IMR-90 (cell line): ENCODE measurements at regions not wholly inside any gene's neighbourhood (a gene's known extent, or its start where the extent isn't known, plus 50 kb on each side); places are given as distances from the start of the nearest gene placed in this dataset.

Experiments
- ATAC-seq: fragments of 200-7000 bp; cut with Tn5 transposase; 2 replicates; pipeline ENCODE4 v1.9.1; 2020; ENCODE audit warnings: low read depth, mild to moderate bottlenecking, moderate library complexity
- BruUV-seq: library from RNA; stranded (reverse); fragments of 400-500 nt; replicated peaks from 2 replicates; lab custom pipeline; 2021; lab: Mats Ljungman, UMichigan
- CTCF ChIA-PET: fragments of 300-600 bp; formaldehyde crosslinking; extraction: SDS; loops from one replicate; lab custom pipeline; 2021; ENCODE audit warnings: antibody characterized with exemption; lab: Yijun Ruan, JAX
- POLR2A ChIA-PET: fragments of 300-600 bp; sonication (Branson Sonifier 250); formaldehyde crosslinking; loops from one replicate; lab custom pipeline; 2022; ENCODE audit warnings: antibody characterized with exemption; ENCODE audit not compliant: unreplicated experiment; lab: Charles Lee
- DNase-seq: peaks from one replicate; pipeline ENCODE4 v3.0.0; 2013
- H2AFZ ChIP-seq: replicated peaks from 2 replicates; pipeline ENCODE3; 2013; ENCODE audit warnings: low read length, mild to moderate bottlenecking; ENCODE audit not compliant: poor library complexity
- H2AK5ac ChIP-seq: 2 replicates; pipeline ENCODE4 v1.6.1; 2013; ENCODE audit warnings: low read depth, low read length, inconsistent platforms
- H2AK9ac ChIP-seq: replicated peaks from 2 replicates; pipeline ENCODE3; 2013; ENCODE audit warnings: mild to moderate bottlenecking, low read depth, low read length, moderate library complexity; ENCODE audit not compliant: poor library complexity
- H2BK120ac ChIP-seq: 2 replicates; pipeline ENCODE4 v1.6.1; 2013; ENCODE audit warnings: low read depth, low read length, inconsistent platforms
- H2BK15ac ChIP-seq: 3 replicates; pipeline ENCODE4 v1.6.1; 2013; ENCODE audit warnings: low read depth, low read length, inconsistent platforms
- H2BK20ac ChIP-seq: 2 replicates; pipeline ENCODE4 v1.6.1; 2013; ENCODE audit warnings: low read depth, mild to moderate bottlenecking, inconsistent platforms, low read length, moderate library complexity
- H2BK5ac ChIP-seq: 2 replicates; pipeline ENCODE4 v1.6.1; 2013; ENCODE audit warnings: mild to moderate bottlenecking, low read depth, low read length, inconsistent platforms; ENCODE audit not compliant: poor library complexity, severe bottlenecking
- H3K14ac ChIP-seq: replicated peaks from 2 replicates; pipeline ENCODE4 v1.6.1; 2013; ENCODE audit warnings: low read depth, low read length, inconsistent platforms
- H3K18ac ChIP-seq: 2 replicates; pipeline ENCODE4 v1.6.1; 2013; ENCODE audit warnings: low read depth, low read length, control low read depth
- H3K23ac ChIP-seq: 2 replicates; pipeline ENCODE4 v1.6.1; 2013; ENCODE audit warnings: low read depth, low read length, inconsistent platforms
- H3K27ac ChIP-seq: 2 replicates; pipeline ENCODE4 v1.5.1; 2013; ENCODE audit warnings: mild to moderate bottlenecking, control low read depth, low read length; ENCODE audit not compliant: insufficient read depth
- H3K27me3 ChIP-seq: 2 replicates; pipeline ENCODE4 v1.6.1; 2013; ENCODE audit warnings: low read length; ENCODE audit not compliant: control insufficient read depth, insufficient read depth
- H3K36me3 ChIP-seq: 2 replicates; pipeline ENCODE4 v1.6.1; 2013; ENCODE audit warnings: low read length, mixed read lengths; ENCODE audit not compliant: control insufficient read depth, insufficient read depth
- H3K4ac ChIP-seq: 2 replicates; pipeline ENCODE4 v1.6.1; 2013; ENCODE audit warnings: low read depth, low read length, inconsistent platforms
- H3K4me1 ChIP-seq: 2 replicates; pipeline ENCODE4 v1.6.1; 2013; ENCODE audit warnings: low read length, mixed read lengths; ENCODE audit not compliant: control insufficient read depth, insufficient read depth
- H3K4me2 ChIP-seq: 2 replicates; pipeline ENCODE4 v1.6.1; 2013; ENCODE audit warnings: low read depth, mild to moderate bottlenecking, control low read depth, low read length, moderate library complexity
- H3K4me3 ChIP-seq: 2 replicates; pipeline ENCODE4 v1.5.1; 2013; ENCODE audit warnings: low read depth, mild to moderate bottlenecking, control low read depth, low read length, moderate library complexity; ENCODE audit not compliant: insufficient read depth
- H3K56ac ChIP-seq: 2 replicates; pipeline ENCODE4 v1.6.1; 2013; ENCODE audit warnings: low read length, inconsistent platforms; ENCODE audit not compliant: insufficient read depth; ENCODE audit errors: extremely low read depth
- H3K79me1 ChIP-seq, 2 experiments: 2 replicates each; pipeline ENCODE4 v1.6.1; 2013; ENCODE audit warnings: low read length in 2 of 2, inconsistent platforms in 1 of 2, low read depth in 1 of 2
- H3K9ac ChIP-seq: 2 replicates; pipeline ENCODE4 v1.6.1; 2013; ENCODE audit warnings: low read depth, low read length, control low read depth
- H3K9me1 ChIP-seq: 2 replicates; pipeline ENCODE4 v1.6.1; 2013; ENCODE audit warnings: low read length, inconsistent platforms; ENCODE audit not compliant: insufficient read depth
- H3K9me3 ChIP-seq: 2 replicates; pipeline ENCODE4 v1.6.1; 2013; ENCODE audit warnings: low read length; ENCODE audit not compliant: control insufficient read depth, insufficient read depth
- H4K20me1 ChIP-seq: 2 replicates; pipeline ENCODE4 v1.6.1; 2013; ENCODE audit warnings: low read length, inconsistent platforms; ENCODE audit not compliant: insufficient read depth
- H4K5ac ChIP-seq: 2 replicates; pipeline ENCODE4 v1.6.1; 2013; ENCODE audit warnings: mild to moderate bottlenecking, low read depth, low read length, control low read depth
- H4K8ac ChIP-seq, 2 experiments: 2 replicates each; pipeline ENCODE4 v1.6.1; 2013; ENCODE audit warnings: low read depth in 2 of 2, low read length in 2 of 2, control low read depth in 1 of 2, inconsistent platforms in 1 of 2
- H4K91ac ChIP-seq: 2 replicates; pipeline ENCODE4 v1.6.1; 2013; ENCODE audit warnings: low read depth, low read length, inconsistent platforms; ENCODE audit not compliant: insufficient read depth
- MAZ ChIP-seq: IDR thresholded peaks from 2 replicates; pipeline ENCODE4 v1.6.1; 2012; ENCODE audit warnings: low read depth, mild to moderate bottlenecking, low read length, improper control_type of control experiment, moderate library complexity, borderline replicate concordance
- WGBS, 2 experiments: methylation state at CpG; one replicate each; pipeline versions ENCODE4 v1.1.5 to v1.1.7; 2013; ENCODE audit warnings: missing lambda C conversion rate in 2 of 2; ENCODE audit not compliant: insufficient read length in 1 of 2; ENCODE audit errors: extremely low coverage in 2 of 2; 5-methylcytosine and 5-hydroxymethylcytosine counted together
- dilution Hi-C: fragments of 300-500 bp; cut with HindIII; formaldehyde crosslinking; loops from one replicate; pipeline ENCODE4 v1.14.3; 2018; ENCODE audit warnings: low sequenced_read_pairs; ENCODE audit not compliant: unreplicated experiment
- in situ Hi-C: fragments of 300-500 bp; cut with MboI; formaldehyde crosslinking; loops from 3 replicates; pipeline ENCODE4 v1.14.3; 2019; ENCODE audit warnings: low sequenced_read_pairs, inconsistent platforms, mixed read lengths
- intact Hi-C: fragments of 100-400 bp; cut with micrococcal nuclease; formaldehyde crosslinking; loops from 2 replicates; pipeline ENCODE4 v1.10.0; 2022

- ChIA-PET POLR2A (no interaction called here), CTCF (no interaction called here)
- Histone ChIP-seq H2AFZ (no peak overlapping the region), H2BK15ac (no peak overlapping the region), H3K4me2 (no peak overlapping the region), H3K4me3 (no peak overlapping the region), H3K9me1 (no peaks in the 10 kb centered on the region), H4K5ac (no peak overlapping the region), H4K8ac (no peak overlapping the region), H3K9me3 (no peaks in the 10 kb centered on the region), H3K18ac (no peak overlapping the region), H2AK9ac (no peak overlapping the region), H2BK120ac (no peak overlapping the region), H2BK20ac (no peak overlapping the region), H3K4ac (no peak overlapping the region), H3K14ac (no peak overlapping the region), H4K91ac (no peak overlapping the region), H3K27me3 (no peaks in the 10 kb centered on the region), H3K23ac (no peak overlapping the region), H3K9ac (no peak overlapping the region), H2BK5ac (no peak overlapping the region), H3K36me3 (no peaks in the 10 kb centered on the region), H3K27ac (no peak overlapping the region), H2AK5ac (no peak overlapping the region), H4K20me1 (no peaks in the 10 kb centered on the region), H3K4me1 (no peaks in the 10 kb centered on the region), H3K79me1 (no peaks in the 10 kb centered on the region), H3K56ac (no peak overlapping the region)
- WGBS, 2 experiments, result no CpG with 5 or more reads among the region's 5 CpGs
- no TSS peak for BruUV-seq
- TF ChIP-seq MAZ, result no peak
- dilution Hi-C loops, result no loop called here
- intact Hi-C loops, result no loop called here
- ATAC-seq (no peak), DNase-seq (no peak)
- in situ Hi-C loops, result no loop called here
These were observed 550.0 kb downstream of the REEP3 start for GRCh38 chr10:64071218-64071617.
